ENCODE measurements at regions not wholly inside any gene's neighbourhood (a gene's known extent, or its start where the extent isn't known, plus 50 kb on each side); places are given as distances from the start of the nearest gene placed in this dataset.

- no peaks in the 10 kb centered on the region for H3K27me3 ChIP-seq (ENCODE audit: insufficient read depth, poor library complexity, severe bottlenecking)
These were observed 279.4 kb downstream of the RFPL4B start for GRCh38 chr6:112626468-112627082.

GRCh38 chr6:112634376-112634775 lies 287.2 kb downstream of the RFPL4B start:
- TF ChIP-seq SPI1 (IDR thresholded peaks at IDR 0.05; ENCODE audit: borderline replicate concordance, low read depth) (no peak), REST (IDR thresholded peaks at IDR 0.05; ENCODE audit: insufficient replicate concordance, low read depth) (no peak), POLR2AphosphoS5 (IDR thresholded peaks at IDR 0.05; ENCODE audit: low read depth) (no peak), CTCF (IDR thresholded peaks at IDR 0.05; ENCODE audit: insufficient read depth, low read length) (no peak), GABPA (IDR thresholded peaks at IDR 0.05; ENCODE audit: low read depth) (no peak)
- no peak for DNase-seq (ENCODE audit: low read depth in 1 of 2, low spot score in 1 of 2)
- Histone ChIP-seq H3K4me3 (replicated peaks; ENCODE audit: insufficient read depth, low read length) (no peak overlapping the region), H3K27ac (replicated peaks) (no peak overlapping the region), H3K27me3 (ENCODE audit: insufficient read depth, poor library complexity, severe bottlenecking) (no peaks in the 10 kb centered on the region)

More at GRCh38 chr6:112626468-112627082, 279.4 kb downstream of the RFPL4B start:
- DNase-seq (ENCODE audit: low read depth in 1 of 2, low spot score in 1 of 2), result no peak
- Histone ChIP-seq H3K4me3 (replicated peaks; ENCODE audit: insufficient read depth, low read length) (no peak overlapping the region), H3K27ac (replicated peaks) (no peak overlapping the region)
- TF ChIP-seq REST (IDR thresholded peaks at IDR 0.05; ENCODE audit: insufficient replicate concordance, low read depth) (no peak), CTCF (IDR thresholded peaks at IDR 0.05; ENCODE audit: insufficient read depth, low read length) (no peak), POLR2AphosphoS5 (IDR thresholded peaks at IDR 0.05; ENCODE audit: low read depth) (no peak), SPI1 (IDR thresholded peaks at IDR 0.05; ENCODE audit: borderline replicate concordance, low read depth) (no peak), GABPA (IDR thresholded peaks at IDR 0.05; ENCODE audit: low read depth) (no peak)

- H3K27ac ChIP-seq (replicated peaks), result no peak overlapping the region
- TF ChIP-seq CTCF (IDR thresholded peaks at IDR 0.05; ENCODE audit: insufficient read depth, low read length) (no peak), GABPA (IDR thresholded peaks at IDR 0.05; ENCODE audit: low read depth) (no peak), POLR2AphosphoS5 (IDR thresholded peaks at IDR 0.05; ENCODE audit: low read depth) (no peak), SPI1 (IDR thresholded peaks at IDR 0.05; ENCODE audit: borderline replicate concordance, low read depth) (no peak), REST (IDR thresholded peaks at IDR 0.05; ENCODE audit: insufficient replicate concordance, low read depth) (no peak)
- no peaks in the 10 kb centered on the region for H3K27me3 ChIP-seq (ENCODE audit: insufficient read depth, poor library complexity, severe bottlenecking)
- no peak for DNase-seq (ENCODE audit: low read depth in 1 of 2, low spot score in 1 of 2)
- H3K4me3 ChIP-seq (replicated peaks; ENCODE audit: insufficient read depth, low read length), result no peak overlapping the region
These were observed 289.6 kb downstream of the RFPL4B start for GRCh38 chr6:112636650-112637262.
